22Rv1 (cell line): ENCODE measurements at regions not wholly inside any gene's neighbourhood (a gene's known extent, or its start where the extent isn't known, plus 50 kb on each side); places are given as distances from the start of the nearest gene placed in this dataset.
A peak's percentile ranks its signal among the peaks of the same experiment; 100 is the strongest.

Source experiments
- ZFX ChIP-seq: fragments of 450-650 bp; IDR thresholded peaks from 2 replicates; pipeline ENCODE4 v1.6.1; 2017; ENCODE audit warnings: antibody characterized with exemption, borderline replicate concordance
- TF ChIP-seq, protein P1 (sequence below): fragments of 450-650 bp; IDR thresholded peaks from 2 replicates; pipeline ENCODE4 v1.5.1; 2017; ENCODE audit warnings: mild to moderate bottlenecking

DNA sequence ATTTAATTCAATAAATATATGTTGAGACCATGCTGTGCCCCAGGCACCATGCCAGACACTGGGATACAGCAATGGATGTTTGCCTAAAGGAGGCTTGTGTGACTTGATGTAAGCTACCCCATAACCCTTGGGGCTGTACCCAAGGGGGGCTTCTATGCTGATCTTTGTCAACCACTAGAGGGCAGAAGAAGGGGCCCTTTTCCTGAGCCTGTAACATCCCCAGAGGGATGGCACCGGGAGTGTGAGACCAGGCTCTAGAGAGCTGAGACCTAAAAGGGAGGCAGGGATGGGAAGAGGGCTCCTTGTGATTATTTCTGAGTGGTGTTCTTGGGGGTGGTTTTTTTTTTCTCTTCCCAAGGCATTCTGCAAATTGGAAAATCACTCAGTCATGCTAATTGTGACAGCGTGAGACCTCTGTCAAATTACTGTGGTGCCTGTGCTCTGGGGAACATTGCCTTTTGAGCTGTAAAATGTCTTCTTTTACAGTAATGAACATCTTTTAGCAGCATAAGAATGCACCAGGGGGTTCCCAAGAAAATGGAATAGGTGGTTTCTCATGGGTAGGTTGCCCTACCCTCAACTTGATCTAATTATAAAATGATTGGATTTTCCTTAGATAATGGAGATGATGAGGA is 138.7 kb upstream of the SLC24A3 start:
- TF ChIP-seq, protein P1, sequence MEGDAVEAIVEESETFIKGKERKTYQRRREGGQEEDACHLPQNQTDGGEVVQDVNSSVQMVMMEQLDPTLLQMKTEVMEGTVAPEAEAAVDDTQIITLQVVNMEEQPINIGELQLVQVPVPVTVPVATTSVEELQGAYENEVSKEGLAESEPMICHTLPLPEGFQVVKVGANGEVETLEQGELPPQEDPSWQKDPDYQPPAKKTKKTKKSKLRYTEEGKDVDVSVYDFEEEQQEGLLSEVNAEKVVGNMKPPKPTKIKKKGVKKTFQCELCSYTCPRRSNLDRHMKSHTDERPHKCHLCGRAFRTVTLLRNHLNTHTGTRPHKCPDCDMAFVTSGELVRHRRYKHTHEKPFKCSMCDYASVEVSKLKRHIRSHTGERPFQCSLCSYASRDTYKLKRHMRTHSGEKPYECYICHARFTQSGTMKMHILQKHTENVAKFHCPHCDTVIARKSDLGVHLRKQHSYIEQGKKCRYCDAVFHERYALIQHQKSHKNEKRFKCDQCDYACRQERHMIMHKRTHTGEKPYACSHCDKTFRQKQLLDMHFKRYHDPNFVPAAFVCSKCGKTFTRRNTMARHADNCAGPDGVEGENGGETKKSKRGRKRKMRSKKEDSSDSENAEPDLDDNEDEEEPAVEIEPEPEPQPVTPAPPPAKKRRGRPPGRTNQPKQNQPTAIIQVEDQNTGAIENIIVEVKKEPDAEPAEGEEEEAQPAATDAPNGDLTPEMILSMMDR, result peak; percentile 31
- no peak for TF ChIP-seq ZFX
